Stimulated activated CD4-positive, alpha-beta T cell treated with anti-CD3 and anti-CD28 coated beads, TNF-alpha, amount 100 ng/mL, for 4 hours (primary cell): ENCODE measurements at regions not wholly inside any gene's neighbourhood (a gene's known extent, or its start where the extent isn't known, plus 50 kb on each side); places are given as distances from the start of the nearest gene placed in this dataset.
"Not testable (repeated sequence)": the region's sequence is repeated elsewhere in the genome, so short reads cannot be mapped to it uniquely, and the experiment has no call there.

ENCODE experiments used
- DNase-seq, 3 experiments: peaks; one replicate each; pipeline ENCODE4 v3.0.0-alpha.2; 2020; ENCODE audit warnings: low read depth in 3 of 3

GRCh38 chr12:127832172-127832571, 434.8 kb upstream of the TMEM132C start:
- DNase-seq: no peak

- DNase-seq: not testable (repeated sequence)
These were observed 430.2 kb upstream of the TMEM132C start for GRCh38 chr12:127836802-127837201.

GRCh38 chr12:127857661-127858060, 409.3 kb upstream of the TMEM132C start:
- DNase-seq: no peak

DNA sequence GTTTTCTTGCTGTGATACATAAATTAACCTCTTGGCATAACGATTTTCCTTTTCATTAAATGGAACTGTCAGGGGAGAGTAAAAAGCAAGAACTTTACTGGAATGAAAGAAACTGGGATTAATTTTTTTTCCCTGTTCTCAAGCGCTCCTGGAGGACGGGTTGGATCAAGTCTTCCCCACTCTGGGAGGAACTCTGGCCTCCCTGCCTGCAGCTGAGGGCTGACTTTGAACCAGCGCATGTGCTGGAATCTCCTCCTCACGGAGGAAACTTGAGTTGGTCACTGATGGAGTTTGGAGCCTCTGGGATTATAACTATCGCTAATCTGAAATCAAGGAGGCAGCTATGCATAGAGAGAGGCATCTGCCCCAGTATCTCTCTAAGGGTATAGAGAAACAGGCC, 406.4 kb upstream of the TMEM132C start:
- DNase-seq: no peak

- DNase-seq: no peak
These were observed 405.6 kb upstream of the TMEM132C start for GRCh38 chr12:127861406-127861805.

GRCh38 chr12:127873306-127873705, 393.7 kb upstream of the TMEM132C start:
- DNase-seq: no peak

DNA sequence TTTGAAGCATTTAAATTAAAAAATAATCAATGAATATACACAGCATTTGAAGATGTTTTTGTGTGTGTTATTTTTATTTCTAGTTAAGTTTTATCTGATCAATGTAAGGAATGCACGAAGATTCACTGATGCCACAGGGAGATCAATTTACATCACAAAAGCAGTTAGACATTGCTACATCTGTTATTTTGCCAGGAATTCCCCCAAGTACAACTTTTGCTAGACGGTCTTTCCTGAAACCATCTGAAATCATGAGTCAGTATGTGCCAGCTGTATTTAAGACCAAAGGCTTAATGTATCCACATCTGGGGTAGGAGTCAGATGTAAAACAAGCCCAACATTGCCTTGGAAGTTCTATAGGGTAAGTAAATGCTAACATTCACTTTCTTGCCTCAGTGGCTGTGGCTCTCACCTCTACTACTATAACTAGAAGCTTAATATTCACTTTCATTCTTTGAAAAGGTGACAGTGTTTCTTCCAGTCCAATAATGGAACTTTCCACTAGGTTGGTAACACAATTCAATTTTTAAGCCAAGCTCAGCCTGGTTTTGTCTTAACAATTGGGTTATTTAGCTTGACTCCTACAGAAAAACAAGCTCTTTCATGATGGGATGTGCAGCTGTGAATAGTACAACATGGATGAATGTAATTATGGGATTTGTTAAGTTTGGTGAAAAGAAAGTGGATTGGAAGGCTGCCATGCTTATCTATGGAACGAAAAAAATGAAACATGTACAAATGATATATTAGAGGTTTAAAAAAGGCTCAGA, 385.4 kb upstream of the TMEM132C start:
- DNase-seq: no peak

- no peak for DNase-seq
These were observed 384.0 kb upstream of the TMEM132C start for GRCh38 chr12:127883013-127883412.

GRCh38 chr12:127885954-127886750, 380.8 kb upstream of the TMEM132C start:
- DNase-seq: no peak

- no peak for DNase-seq
These were observed 380.1 kb upstream of the TMEM132C start for GRCh38 chr12:127886827-127887226.

- DNase-seq: no peak
These were observed 377.8 kb upstream of the TMEM132C start for GRCh38 chr12:127888943-127889719.

DNA sequence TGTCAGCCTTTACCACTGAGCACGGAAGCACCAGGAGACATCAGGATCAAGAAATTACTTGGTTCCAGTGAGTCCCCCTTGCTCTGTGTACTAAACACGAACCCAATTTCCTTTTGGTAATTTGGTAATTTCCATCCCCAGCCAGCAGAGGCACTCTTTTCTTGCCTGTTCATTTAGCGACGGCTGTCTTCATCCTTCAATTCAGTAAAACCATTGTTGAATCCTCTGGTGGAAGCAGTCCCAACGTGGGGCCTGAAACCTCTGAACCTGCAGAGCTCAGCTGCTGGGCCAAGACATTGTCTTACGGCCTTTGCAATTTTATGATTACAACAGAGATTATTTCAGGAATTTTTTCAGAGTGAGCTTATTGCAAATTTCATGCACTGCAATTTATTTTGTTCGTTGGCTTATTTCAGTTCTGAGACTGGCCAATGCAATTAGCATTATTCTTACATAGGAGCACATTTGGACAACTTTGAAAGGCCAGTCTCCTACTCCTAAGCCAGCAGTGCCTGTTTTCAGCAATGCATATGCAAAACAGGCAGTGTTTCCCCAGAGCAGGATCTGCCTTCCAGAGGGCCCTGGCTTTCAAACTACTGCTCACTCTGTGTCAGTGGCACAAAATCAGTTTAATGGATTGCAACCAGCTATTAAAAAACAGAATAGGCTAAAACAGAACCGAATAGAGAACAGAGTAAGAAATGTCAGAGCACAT, 372.9 kb upstream of the TMEM132C start:
- no peak for DNase-seq

GRCh38 chr12:127896661-127897060, 370.3 kb upstream of the TMEM132C start:
- no peak for DNase-seq

DNA sequence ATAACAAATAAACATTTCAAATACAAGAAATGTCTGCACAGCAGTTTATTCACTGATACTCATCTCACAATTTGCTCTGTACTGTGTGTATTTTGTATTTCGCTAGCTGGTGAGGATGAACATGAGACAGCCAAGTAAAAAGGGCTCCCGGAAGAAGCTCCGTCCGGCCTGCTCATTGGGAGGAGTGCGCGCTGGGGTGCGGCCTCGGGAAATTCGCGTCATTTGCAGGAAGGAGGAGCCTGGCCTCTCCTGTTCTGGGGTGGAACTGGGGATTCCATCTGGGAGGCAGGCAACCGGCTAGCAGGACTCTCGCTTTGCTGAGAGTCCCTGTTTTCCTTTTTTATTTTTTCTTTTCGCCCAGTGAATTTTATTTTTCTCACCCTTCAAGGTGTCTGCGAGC, 368.4 kb upstream of the TMEM132C start:
- DNase-seq: no peak

- no peak for DNase-seq
These were observed 367.0 kb upstream of the TMEM132C start for GRCh38 chr12:127899971-127900370.

GRCh38 chr12:127900386-127900785, 366.6 kb upstream of the TMEM132C start:
- no peak for DNase-seq

GRCh38 chr12:127903146-127903545, 363.8 kb upstream of the TMEM132C start:
- no peak for DNase-seq

DNA sequence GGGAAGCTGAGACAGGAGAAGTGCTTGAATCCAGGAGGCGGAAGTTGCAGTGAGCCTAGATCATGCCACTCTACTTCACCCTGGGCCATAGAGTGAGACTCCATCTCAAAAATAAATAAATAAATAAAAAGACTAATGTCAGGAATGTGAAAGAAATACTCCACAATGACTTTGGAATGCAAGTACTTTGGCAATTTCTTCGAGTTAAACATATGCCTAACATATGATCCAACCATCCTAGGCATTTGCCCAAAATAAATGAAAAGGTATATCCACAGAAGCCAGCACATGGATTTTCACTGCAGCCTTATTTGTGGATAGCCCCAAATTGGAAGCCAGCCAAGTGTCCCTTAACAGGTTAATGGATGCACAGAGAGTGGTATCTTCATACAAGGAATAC, 357.9 kb upstream of the TMEM132C start:
- no peak for DNase-seq

GRCh38 chr12:127911291-127911690, 355.7 kb upstream of the TMEM132C start:
- DNase-seq: no peak

DNA sequence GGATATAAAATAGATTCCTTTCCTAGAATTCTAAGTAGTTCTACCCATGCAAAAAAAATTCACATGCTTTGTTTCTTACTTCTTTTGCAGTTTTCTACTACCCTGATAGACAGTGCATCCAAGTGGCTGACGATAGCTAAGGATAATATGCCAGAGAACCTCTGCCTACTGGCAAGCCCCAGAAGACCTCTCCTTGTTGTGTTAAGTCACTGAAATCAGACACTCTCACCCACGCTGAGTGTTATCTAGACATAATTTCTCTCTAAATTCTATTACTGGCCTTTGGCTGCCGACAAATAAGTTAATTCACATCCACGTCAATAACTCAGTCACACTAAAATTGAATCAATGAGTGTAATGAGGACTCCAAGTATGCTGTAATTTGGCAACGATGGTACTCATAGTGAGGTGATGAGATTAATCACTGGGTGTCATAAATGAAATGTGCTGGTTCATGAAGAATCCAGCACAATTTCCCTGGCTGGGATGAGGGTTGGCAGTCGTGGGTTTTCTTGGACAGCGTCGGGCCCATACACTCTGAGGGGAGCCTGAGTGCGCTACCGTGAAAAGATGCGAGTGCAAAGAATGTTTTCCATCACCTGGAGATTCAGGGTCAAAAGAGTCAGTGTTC, 354.8 kb upstream of the TMEM132C start:
- no peak for DNase-seq

- DNase-seq: no peak
These were observed 343.5 kb upstream of the TMEM132C start for GRCh38 chr12:127923501-127923900.
